ENCODE measurements at regions not wholly inside any gene's neighbourhood (a gene's known extent, or its start where the extent isn't known, plus 50 kb on each side); places are given as distances from the start of the nearest gene placed in this dataset.

- TF ChIP-seq CHD7 (IDR thresholded peaks at IDR 0.05; ENCODE audit: insufficient replicate concordance, low read length) = no peak
- no peak for TF ChIP-seq KDM1A (IDR thresholded peaks at IDR 0.05; ENCODE audit: borderline replicate concordance, low read length)
- TF ChIP-seq SRF (IDR thresholded peaks at IDR 0.05; ENCODE audit: low read depth, low read length) = no peak
- no peak for TF ChIP-seq POU5F1 (IDR thresholded peaks at IDR 0.05; ENCODE audit: low read depth, low read length)
- no peak for TF ChIP-seq EGR1 (IDR thresholded peaks at IDR 0.05; ENCODE audit: borderline replicate concordance, low read depth, low read length)
- TF ChIP-seq KDM4A (IDR thresholded peaks at IDR 0.05; ENCODE audit: low read depth, low read length, severe bottlenecking) = no peak
- TF ChIP-seq CEBPB (IDR thresholded peaks at IDR 0.05; ENCODE audit: low read depth, low read length) = no peak
- no peak for TF ChIP-seq RNF2 (IDR thresholded peaks at IDR 0.05; ENCODE audit: borderline replicate concordance, low read depth, low read length, missing control alignments, poor library complexity, severe bottlenecking)
- TF ChIP-seq NANOG (IDR thresholded peaks at IDR 0.05; ENCODE audit: insufficient read depth, low read depth, low read length, poor library complexity, severe bottlenecking) = no peak
- TF ChIP-seq RBBP5 (IDR thresholded peaks at IDR 0.05; ENCODE audit: borderline replicate concordance, low read depth, low read length) = no peak
- no peak for TF ChIP-seq HDAC6 (IDR thresholded peaks at IDR 0.05; ENCODE audit: low read depth, low read length)
- no peak for TF ChIP-seq BACH1 (IDR thresholded peaks at IDR 0.05; ENCODE audit: low read length)
Observed at GRCh38 chr12:9388379-9388778, 180.2 kb upstream of the PZP start (continued).
